Amniotic epithelial cell (primary cell): ENCODE measurements at regions not wholly inside any gene's neighbourhood (a gene's known extent, or its start where the extent isn't known, plus 50 kb on each side); places are given as distances from the start of the nearest gene placed in this dataset.

Source experiments
- DNase-seq: peaks from one replicate; pipeline ENCODE4 v3.0.0-alpha.2; 2010; ENCODE audit warnings: low read depth

- no peak for DNase-seq
Measured at GRCh38 chr11:109350091-109350490, 71.9 kb upstream of the C11orf87 start.

GRCh38 chr11:109362059-109362458 is 59.9 kb upstream of the C11orf87 start:
- no peak for DNase-seq

- DNase-seq = no peak
Measured at GRCh38 chr11:109363682-109364081, 58.3 kb upstream of the C11orf87 start.

GRCh38 chr11:109364851-109365250 is 57.1 kb upstream of the C11orf87 start:
- DNase-seq = no peak

GRCh38 chr11:109371444-109372176 is 50.4 kb upstream of the C11orf87 start:
- no peak for DNase-seq
